HPDE6-E6E7 (cell line): ENCODE measurements at regions not wholly inside any gene's neighbourhood (a gene's known extent, or its start where the extent isn't known, plus 50 kb on each side); places are given as distances from the start of the nearest gene placed in this dataset.
"Not testable (repeated sequence)": the region's sequence is repeated elsewhere in the genome, so short reads cannot be mapped to it uniquely, and the experiment has no call there.

Source experiments
- DNase-seq: peaks from one replicate; pipeline ENCODE4 v3.0.0; 2011; ENCODE audit warnings: missing footprints; ENCODE audit errors: extremely low spot score

DNA sequence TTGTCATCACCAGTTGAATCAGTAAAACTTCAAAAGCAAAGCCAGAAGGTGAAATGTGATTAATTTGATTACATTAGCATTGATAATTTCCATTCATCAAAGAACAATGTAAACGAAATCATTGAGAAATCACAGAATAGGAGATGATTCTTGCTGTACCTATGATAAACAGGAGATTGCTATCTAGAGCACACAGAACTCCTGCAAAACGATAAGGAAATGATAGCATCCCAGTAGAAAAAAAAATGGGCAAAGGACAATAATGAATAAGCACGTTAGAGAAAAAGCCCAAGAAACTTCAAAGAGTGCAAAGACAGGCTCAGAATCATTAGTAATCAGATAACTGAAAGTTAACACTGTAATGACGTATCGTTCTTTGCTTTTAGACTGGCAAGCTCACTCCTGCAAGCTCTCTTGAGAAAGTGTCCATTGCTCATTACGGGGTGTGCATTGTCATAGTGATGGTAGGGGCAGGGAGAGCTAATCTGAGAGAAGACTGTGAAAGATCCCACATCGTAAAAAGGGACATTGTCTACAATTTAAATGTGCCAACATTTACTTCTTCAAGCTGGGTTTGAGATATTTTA lies 143.6 kb downstream of the SPP2 start:
- DNase-seq: no peak

DNA sequence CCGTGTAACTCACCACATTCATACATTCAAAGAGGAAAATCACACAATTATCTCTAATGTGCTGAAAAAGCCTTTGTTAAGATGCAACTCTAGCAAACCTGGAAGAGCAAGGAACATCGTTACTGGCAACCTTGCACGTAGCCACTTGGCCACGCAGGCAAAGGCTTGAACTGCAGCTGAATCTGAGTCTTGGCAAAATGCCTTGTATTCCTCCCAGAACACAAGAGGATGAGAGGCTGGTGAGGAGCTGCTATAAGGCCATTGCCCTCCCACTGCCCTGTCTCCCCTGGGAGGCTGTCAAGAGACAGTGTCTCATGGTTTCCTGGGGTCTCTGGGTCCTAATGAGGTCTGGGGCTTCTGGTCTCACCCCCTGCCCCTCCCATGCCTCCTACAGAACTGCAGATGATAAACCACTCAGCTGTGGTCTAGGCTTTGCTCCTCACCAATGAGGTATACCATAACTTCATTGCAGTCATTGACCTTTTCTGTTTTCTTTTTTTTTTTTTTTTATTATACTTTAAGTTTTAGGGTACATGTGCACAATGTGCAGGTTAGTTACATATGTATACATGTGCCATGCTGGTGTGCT lies 141.4 kb downstream of the SPP2 start:
- no peak for DNase-seq

DNA sequence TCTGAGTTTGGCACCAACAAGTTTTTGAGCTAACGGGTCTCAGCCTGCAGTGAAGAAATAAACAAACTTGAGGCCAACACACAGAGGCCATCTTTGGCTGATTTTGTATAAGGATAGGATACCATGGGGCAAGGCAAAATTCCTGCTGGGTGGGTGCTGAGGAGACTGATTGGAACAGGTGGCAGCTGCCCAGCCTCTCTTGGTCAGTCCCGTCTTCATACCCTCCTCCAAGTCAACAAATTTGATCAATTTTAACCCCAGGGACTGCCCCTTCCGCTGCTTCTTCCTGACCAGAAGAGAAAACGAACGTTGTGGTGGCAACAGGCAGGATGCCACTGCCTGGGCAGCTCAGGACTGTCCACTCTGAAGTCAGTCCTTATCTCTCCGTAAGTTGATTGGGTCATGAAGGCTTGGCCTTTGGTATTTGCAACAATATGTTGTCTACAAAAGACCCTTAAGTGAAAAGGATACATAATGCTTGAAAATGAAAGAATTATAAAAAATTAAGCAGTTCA lies 139.3 kb downstream of the SPP2 start:
- no peak for DNase-seq

DNA sequence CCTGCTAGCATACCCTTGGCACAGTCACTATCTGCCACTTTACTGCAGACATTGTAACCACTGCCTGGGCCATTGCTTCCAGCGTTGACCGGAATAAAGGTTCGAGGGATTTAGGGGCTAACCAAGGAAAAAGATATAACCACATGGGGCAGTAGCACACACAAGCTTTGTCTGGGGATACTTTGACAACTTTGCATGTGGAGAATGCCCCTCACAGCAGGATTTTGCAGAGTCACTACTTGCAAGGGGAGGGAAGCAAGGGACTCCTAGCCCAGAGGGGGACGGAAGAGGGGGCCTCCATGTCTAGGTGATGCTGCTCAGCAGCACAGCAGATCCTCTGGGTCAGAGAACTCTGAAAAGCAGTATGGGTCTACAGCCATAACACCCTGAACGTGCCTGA lies 138.7 kb downstream of the SPP2 start:
- DNase-seq: no peak

GRCh38 chr2:234187646-234188174 lies 137.2 kb downstream of the SPP2 start:
- DNase-seq: no peak

- no peak for DNase-seq
Observed at GRCh38 chr2:234181121-234181520, 130.6 kb downstream of the SPP2 start.

DNA sequence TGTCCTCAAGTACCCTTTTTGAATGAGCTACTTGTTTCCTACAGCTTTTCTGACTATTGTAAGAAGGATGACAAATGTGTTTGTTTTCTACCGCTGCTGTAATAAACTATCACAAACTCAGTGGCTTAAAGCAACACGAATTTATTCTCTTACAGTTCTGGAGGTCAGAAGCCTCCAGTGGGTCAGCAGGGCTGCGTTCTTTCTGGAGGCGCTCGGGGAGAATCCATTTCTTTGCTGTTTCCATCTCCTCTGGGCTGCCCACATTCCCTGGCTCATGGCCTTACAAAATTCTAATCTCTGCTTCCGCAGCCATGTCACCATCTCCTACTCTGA lies 128.5 kb downstream of the SPP2 start:
- DNase-seq: no peak

DNA sequence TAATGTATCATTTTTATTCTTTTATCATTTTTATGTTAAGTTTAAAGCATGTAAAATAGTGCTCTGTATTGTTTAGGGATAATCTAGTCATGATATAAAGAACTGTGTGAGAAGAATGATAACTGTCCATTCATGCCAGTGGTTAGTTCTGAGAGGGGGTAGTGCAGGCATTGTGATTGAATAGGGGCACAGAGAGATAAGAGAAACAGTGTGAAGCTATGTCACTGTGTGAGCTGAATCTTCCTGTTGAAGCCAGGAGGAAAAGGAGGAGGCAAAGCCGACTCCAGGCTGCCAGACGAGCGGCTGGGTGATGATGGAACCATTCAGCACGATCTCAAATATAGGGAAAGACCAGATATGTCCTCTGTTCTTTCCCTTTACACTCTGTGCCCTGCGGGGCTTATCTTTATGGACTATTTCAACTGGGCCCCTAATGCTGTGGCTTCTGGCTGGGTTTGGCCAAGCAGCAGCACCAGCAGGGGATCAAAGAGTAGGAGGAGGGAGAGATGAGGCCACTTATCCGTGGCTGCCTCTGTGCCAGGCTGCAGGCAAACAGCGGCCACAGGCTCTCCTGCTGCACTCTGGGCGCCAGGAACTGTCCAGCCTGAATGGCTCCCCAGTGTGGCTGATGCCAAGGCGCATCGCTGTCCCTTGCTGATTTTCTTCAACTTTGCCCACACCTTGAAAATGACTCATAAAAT lies 128.0 kb downstream of the SPP2 start:
- DNase-seq: no peak

- DNase-seq: no peak
Observed at GRCh38 chr2:234175649-234176048, 125.1 kb downstream of the SPP2 start.

- no peak for DNase-seq
Observed at GRCh38 chr2:234174742-234175141, 124.2 kb downstream of the SPP2 start.

DNA sequence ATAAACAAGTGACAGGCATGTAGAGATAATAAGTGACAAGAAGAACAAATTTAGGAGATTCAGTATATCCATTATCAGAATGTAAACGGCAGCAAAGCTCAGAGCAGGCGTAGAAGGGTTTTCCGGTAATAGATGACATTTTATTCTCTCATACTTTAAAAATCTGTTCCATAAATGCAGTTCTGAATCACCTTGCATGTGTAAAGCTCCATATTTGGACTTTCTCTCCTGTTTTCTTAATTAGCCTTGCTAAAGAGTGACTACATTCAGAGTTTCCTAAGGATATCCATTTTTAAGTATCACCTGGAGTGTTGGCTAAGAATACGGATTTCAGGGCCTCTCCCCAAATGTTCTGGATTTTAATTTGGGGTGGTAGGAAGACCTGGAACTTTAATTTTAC lies 122.0 kb downstream of the SPP2 start:
- no peak for DNase-seq

DNA sequence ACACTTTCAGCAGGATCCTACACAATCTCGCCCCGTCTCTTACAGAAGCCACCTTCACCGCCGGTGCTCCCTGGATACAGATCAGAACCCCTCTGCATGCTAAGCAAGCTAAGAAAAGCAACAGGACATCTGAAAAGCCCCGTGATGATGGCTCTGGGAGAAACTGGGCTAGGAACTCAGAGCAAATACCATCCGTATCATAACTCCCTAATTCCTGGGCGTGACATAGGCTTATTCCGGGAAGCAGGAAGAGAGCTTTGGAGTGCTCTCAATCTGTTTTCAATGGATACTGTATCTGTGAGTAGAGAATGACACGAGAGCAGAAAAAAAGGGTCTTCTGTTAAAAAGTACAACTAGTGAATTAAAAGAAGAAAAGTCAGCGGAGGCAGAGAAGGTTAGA lies 121.6 kb downstream of the SPP2 start:
- DNase-seq: no peak

GRCh38 chr2:234171666-234172065 lies 121.2 kb downstream of the SPP2 start:
- no peak for DNase-seq

- no peak for DNase-seq
Observed at GRCh38 chr2:234169674-234170073, 119.2 kb downstream of the SPP2 start.

DNA sequence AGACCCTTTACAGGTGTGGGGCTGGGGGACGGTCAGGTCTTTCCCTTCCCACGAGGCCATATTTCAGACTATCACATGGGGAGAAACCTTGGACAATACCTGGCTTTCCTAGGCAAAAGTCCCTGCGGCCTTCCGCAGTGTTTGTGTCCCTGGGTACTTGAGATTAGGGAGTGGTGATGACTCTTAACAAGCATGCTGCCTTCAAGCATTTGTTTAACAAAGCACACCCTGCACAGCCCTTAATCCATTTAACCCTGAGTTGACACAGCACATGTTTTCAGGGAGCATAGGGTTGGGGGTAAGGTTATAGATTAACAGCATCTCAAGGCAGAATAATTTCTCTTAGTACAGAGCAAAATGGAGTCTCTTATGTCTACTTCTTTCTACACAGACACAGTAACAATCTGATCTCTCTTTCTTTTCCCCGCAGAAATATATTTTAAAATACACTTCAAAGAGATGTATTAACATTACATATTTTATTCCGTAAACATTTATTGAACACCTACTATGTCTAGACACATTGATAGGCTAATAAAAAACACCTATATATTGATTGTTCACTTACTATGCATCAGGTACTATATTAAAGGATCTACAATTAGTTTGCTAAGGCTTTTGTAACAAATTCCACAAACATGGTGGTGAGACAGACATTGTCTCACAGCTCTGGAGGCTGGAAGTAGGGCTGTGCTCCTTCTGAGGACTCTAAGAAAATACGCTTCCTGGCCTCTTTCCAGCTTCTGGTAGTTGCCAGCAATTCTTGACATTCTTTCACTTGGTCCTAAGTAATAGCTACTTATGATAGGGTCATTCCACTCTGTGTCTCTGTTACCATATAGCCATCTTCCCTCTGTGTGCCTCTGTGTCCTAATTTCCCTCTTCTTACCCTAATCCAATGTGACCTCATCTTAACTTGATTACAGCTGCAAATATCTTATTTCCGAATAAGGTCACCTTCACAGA lies 118.4 kb downstream of the SPP2 start:
- not testable (repeated sequence) for DNase-seq

DNA sequence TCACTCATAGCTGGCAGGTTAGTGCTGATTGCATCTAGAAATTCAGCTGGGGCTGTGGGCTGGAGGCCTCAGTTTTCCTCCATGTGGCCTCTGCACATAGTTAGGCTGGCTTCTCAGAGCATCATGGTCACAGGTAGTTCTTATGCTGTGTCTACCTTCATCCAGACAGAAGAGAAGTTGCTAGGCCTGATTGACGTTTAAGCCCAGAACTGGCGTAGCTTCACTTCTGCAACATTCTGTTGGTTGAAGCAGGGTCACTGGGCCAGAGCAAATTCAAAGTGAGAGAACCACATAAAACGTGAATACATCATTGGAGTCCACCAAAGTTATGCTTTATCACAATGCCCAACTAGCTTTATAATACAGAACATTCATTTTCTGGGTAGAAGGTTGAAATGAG lies 116.0 kb downstream of the SPP2 start:
- no peak for DNase-seq

DNA sequence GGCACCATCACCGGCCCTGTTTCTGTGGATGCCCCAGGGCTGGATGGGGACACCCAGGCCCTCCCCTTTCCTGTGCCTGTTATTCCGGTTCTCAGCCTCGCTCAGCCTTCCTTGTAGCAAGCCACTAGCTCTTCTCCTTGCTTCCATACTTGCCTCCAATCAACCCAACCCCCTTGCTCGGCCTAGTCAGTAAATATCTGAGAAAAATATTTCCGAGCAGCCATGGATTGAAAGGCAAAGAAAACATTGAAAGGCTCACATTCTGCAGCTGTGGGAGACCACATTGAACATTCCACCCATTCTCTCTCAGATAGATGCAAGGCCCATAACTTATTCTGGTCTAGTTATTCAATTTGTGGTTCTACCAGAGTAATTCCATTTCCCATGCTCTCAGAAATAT lies 114.9 kb downstream of the SPP2 start:
- no peak for DNase-seq

- no peak for DNase-seq
Observed at GRCh38 chr2:234164493-234165413, 114.3 kb downstream of the SPP2 start.

DNA sequence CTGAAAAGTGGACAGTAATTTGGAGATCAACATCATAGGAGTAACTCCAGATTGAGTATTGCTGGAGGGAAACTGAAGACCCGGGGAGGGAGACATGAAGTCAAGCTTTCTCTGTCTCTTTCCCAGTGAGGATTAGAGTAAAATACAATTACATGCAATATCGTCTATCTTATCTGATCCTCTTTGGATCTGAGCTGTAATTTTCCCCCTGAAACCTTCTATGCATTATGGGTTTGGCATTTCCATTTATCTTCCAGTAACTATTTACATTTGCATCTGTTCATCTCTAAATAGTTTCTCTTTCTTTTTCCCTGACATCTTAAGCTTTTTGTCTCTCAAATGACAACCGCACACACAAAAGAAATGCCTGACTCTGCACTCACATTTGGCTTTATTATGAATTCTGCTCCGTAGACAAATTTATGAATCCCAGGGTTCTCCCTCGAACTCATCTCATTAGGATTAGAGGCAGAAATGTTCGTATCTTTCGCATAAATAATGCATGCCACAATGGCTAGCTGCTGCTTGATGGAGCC lies 113.1 kb downstream of the SPP2 start:
- no peak for DNase-seq

DNA sequence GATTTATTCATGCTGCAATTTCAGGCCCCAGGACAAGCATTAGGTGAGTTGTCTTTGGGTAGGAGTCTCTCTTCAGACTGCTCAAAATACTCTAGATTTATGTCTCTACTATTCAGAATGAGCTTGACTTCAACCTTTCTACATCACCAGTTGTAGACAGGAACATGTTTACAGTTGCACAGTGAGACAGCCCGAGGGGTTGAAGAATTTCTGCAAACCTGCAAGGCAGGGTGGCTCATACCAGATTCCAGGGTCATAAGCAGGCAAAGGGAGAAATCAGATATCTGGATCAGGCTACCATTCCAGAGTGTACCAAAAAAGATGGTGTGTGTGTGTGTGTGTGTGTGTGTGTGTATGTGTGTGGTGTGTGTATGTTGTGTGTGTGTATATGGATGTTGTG lies 112.4 kb downstream of the SPP2 start:
- DNase-seq: no peak

- no peak for DNase-seq
Observed at GRCh38 chr2:234161932-234162331, 111.4 kb downstream of the SPP2 start.
